ENCODE measurements at regions not wholly inside any gene's neighbourhood (a gene's known extent, or its start where the extent isn't known, plus 50 kb on each side); places are given as distances from the start of the nearest gene placed in this dataset.

DNA sequence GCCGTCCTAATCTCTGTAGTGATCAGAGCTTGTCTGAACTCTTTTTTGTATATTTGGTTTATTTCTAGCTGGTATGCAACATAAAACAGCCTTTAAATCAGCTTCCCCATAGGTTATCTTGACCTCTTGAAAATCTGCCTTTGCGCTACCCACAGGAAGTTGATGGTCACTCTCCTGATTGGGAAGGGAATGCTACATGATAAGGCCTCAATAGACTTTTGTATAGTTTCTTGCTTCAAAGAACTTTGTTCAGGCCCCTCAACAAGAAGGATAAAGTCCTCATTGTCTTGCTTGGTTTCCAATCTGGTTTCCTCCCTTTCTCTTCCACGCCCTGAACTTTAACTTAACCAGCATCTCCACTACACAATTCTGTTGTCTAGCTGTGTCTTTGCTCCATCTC is 95.4 kb upstream of the TENT5A start:
- H3K9me3 Mint-ChIP-seq: peaks cover 9% of the 10 kb centered on the region
- H3K27ac Mint-ChIP-seq: no peak overlapping the region
- no peak overlapping the region for H3K4me3 Mint-ChIP-seq
- DNase-seq (ENCODE audit: low spot score in 2 of 2, unreplicated experiment in 2 of 2): no peak
- H3K36me3 Mint-ChIP-seq: no peaks in the 10 kb centered on the region
- H3K4me1 Mint-ChIP-seq: peaks cover 13% of the 10 kb centered on the region
- TF ChIP-seq, protein P1, sequence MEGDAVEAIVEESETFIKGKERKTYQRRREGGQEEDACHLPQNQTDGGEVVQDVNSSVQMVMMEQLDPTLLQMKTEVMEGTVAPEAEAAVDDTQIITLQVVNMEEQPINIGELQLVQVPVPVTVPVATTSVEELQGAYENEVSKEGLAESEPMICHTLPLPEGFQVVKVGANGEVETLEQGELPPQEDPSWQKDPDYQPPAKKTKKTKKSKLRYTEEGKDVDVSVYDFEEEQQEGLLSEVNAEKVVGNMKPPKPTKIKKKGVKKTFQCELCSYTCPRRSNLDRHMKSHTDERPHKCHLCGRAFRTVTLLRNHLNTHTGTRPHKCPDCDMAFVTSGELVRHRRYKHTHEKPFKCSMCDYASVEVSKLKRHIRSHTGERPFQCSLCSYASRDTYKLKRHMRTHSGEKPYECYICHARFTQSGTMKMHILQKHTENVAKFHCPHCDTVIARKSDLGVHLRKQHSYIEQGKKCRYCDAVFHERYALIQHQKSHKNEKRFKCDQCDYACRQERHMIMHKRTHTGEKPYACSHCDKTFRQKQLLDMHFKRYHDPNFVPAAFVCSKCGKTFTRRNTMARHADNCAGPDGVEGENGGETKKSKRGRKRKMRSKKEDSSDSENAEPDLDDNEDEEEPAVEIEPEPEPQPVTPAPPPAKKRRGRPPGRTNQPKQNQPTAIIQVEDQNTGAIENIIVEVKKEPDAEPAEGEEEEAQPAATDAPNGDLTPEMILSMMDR (IDR thresholded peaks at IDR 0.05; ENCODE audit: unreplicated experiment): no peak
- no peaks in the 10 kb centered on the region for H3K27me3 Mint-ChIP-seq (ENCODE audit: low read depth)

DNA sequence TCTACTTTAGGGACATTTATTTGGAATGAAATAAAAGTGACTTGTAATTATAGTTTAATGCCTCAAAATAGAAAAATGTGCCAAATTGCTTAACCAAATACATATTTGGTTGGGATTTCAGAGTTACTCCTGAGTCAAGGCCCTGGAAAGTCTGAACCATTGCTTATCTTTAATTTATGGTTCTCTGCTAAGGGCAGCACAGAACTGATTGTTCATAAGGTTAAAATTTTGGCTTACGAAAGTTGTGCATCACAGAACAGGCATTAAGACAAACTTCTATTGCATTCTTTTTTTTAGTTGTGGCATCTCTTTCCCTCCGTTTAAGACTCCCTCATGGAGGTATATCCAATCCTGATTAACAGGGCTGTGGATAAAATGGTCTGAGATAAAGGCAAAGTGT is 92.2 kb upstream of the TENT5A start:
- TF ChIP-seq, protein P1 (IDR thresholded peaks at IDR 0.05; ENCODE audit: unreplicated experiment): no peak
- Mint-ChIP-seq H3K4me1 (peaks cover 13% of the 10 kb centered on the region), H3K9me3 (peaks cover 5% of the 10 kb centered on the region), H3K4me3 (no peak overlapping the region), H3K27me3 (ENCODE audit: low read depth) (no peaks in the 10 kb centered on the region), H3K36me3 (no peaks in the 10 kb centered on the region), H3K27ac (no peak overlapping the region)
- DNase-seq (ENCODE audit: low spot score in 2 of 2, unreplicated experiment in 2 of 2): no peak

DNA sequence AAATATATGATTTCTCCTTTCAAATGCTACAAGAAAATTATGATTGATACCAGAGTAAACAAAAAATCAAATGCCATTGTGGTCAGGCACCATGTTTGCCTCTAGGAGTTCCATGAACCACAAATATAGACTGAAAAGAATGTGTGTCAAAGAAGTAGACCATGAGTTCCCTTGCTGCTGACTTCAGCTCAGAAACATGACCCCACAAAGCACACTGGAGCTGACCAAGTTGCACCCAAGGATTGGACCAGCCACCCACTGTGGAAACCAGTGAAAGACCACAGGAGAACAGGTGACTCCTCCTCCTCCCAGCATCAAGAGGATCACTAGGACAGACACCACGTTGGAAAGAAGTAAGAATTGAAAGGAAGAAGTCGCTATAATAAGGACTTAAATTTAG is 90.8 kb upstream of the TENT5A start:
- Mint-ChIP-seq H3K36me3 (no peaks in the 10 kb centered on the region), H3K4me3 (no peak overlapping the region), H3K27ac (no peak overlapping the region), H3K4me1 (peaks cover 21% of the 10 kb centered on the region), H3K9me3 (peaks cover 4% of the 10 kb centered on the region), H3K27me3 (ENCODE audit: low read depth) (no peaks in the 10 kb centered on the region)
- no peak for DNase-seq (ENCODE audit: low spot score in 2 of 2, unreplicated experiment in 2 of 2)
- TF ChIP-seq, protein P1 (IDR thresholded peaks at IDR 0.05; ENCODE audit: unreplicated experiment): no peak

DNA sequence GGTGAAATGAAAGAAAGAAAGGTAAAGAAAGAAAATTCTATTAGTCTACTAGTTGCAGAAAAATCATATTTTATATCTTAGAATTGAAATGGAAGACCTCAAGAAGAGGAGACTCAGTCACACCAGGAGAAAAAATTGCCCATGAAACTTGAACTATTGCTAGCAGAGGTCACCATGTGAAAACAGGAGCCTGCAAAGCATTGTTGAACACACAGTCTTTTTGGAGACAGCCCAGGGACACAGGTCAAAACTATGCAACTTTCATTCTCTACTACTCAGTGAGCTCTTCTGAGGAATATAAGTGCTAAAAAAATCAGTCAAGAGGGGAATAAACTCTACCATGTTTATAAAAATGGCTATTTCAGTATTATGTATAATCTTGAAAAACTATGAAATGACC is 89.8 kb upstream of the TENT5A start:
- H3K9me3 Mint-ChIP-seq: no peaks in the 10 kb centered on the region
- no peak for DNase-seq (ENCODE audit: low spot score in 2 of 2, unreplicated experiment in 2 of 2)
- no peak overlapping the region for H3K27ac Mint-ChIP-seq
- H3K27me3 Mint-ChIP-seq (ENCODE audit: low read depth): no peaks in the 10 kb centered on the region
- H3K4me1 Mint-ChIP-seq: peaks cover 24% of the 10 kb centered on the region
- H3K36me3 Mint-ChIP-seq: no peaks in the 10 kb centered on the region
- H3K4me3 Mint-ChIP-seq: no peak overlapping the region
- TF ChIP-seq, protein P1 (IDR thresholded peaks at IDR 0.05; ENCODE audit: unreplicated experiment): no peak

DNA sequence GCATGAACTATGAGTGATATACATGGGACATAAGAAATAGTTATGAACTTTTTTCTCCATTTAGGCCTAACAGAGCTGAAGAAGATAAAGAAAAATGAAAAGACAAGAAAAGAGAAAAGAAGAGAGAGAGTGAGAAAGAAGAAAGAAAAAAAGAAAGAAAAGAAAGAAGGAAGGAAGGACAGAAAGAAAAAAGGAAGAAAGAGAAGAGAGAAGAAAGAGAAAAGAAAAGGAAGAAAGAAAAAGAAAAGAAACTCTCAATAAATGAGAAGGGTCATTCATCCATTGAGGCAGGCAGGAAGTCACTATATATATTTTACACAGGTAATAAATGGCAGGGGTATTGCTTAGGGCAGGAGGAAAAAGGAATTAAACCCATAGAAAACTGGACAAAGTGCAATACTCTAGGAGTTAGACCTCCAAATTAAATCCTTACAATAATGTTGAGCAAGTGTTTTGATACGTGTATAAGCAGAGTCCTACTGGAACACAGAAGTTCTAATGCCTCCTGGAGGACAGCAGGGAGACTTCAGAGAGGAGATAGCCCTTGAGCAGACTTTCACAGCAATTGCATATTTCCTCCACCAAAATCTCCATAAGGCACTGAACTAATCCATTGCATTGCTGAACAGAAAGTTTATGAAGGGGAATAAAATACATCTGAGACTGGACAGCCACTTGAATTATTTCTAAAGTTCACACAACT is 86.4 kb upstream of the TENT5A start:
- no peak for DNase-seq (ENCODE audit: low spot score in 2 of 2, unreplicated experiment in 2 of 2)
- peaks cover 9% of the 10 kb centered on the region for H3K9me3 Mint-ChIP-seq
- H3K36me3 Mint-ChIP-seq: no peaks in the 10 kb centered on the region
- peaks cover 13% of the 10 kb centered on the region for H3K4me1 Mint-ChIP-seq
- H3K4me3 Mint-ChIP-seq: no peak overlapping the region
- no peaks in the 10 kb centered on the region for H3K27me3 Mint-ChIP-seq (ENCODE audit: low read depth)
- H3K27ac Mint-ChIP-seq: no peak overlapping the region
- TF ChIP-seq, protein P1 (IDR thresholded peaks at IDR 0.05; ENCODE audit: unreplicated experiment): no peak

Data from mesothelial cell of epicardium (in vitro differentiated cells).